ENCODE measurements at regions not wholly inside any gene's neighbourhood (a gene's known extent, or its start where the extent isn't known, plus 50 kb on each side); places are given as distances from the start of the nearest gene placed in this dataset.

- no peak for TF ChIP-seq POLR2A (IDR thresholded peaks at IDR 0.05)
- TF ChIP-seq, protein P1, sequence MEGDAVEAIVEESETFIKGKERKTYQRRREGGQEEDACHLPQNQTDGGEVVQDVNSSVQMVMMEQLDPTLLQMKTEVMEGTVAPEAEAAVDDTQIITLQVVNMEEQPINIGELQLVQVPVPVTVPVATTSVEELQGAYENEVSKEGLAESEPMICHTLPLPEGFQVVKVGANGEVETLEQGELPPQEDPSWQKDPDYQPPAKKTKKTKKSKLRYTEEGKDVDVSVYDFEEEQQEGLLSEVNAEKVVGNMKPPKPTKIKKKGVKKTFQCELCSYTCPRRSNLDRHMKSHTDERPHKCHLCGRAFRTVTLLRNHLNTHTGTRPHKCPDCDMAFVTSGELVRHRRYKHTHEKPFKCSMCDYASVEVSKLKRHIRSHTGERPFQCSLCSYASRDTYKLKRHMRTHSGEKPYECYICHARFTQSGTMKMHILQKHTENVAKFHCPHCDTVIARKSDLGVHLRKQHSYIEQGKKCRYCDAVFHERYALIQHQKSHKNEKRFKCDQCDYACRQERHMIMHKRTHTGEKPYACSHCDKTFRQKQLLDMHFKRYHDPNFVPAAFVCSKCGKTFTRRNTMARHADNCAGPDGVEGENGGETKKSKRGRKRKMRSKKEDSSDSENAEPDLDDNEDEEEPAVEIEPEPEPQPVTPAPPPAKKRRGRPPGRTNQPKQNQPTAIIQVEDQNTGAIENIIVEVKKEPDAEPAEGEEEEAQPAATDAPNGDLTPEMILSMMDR (IDR thresholded peaks at IDR 0.05 in 8 of 11, conservative IDR thresholded peaks at IDR 0.05 in 3 of 11) = no peak
- TF ChIP-seq POLR2AphosphoS5 (IDR thresholded peaks at IDR 0.05) = no peak
Observed at GRCh38 chr1:168636642-168637111, 60.3 kb downstream of the XCL1 start.

Data from spleen (tissue), 7 donors.